ENCODE measurements at regions not wholly inside any gene's neighbourhood (a gene's known extent, or its start where the extent isn't known, plus 50 kb on each side); places are given as distances from the start of the nearest gene placed in this dataset.

- no peak overlapping the region for H3K27ac Mint-ChIP-seq (ENCODE audit: unreplicated experiment)
- H3K4me1 Mint-ChIP-seq: no peaks in the 10 kb centered on the region
- peak; percentile 96 for TF ChIP-seq CTCF (conservative IDR thresholded peaks at IDR 0.05)
- no peak overlapping the region for H3K4me3 Mint-ChIP-seq
- H3K27me3 Mint-ChIP-seq (ENCODE audit: low read depth): no peaks in the 10 kb centered on the region
- no peaks in the 10 kb centered on the region for H3K9me3 Mint-ChIP-seq
- no peaks in the 10 kb centered on the region for H3K36me3 Mint-ChIP-seq (ENCODE audit: low read depth)
- DNase-seq (ENCODE audit: low read depth, low spot score): peak; percentile 62
Measured at GRCh38 chr4:124262211-124263179, 450.0 kb downstream of the ANKRD50 start.

GRCh38 chr4:124265701-124266100, 446.8 kb downstream of the ANKRD50 start:
- Mint-ChIP-seq H3K4me1 (no peaks in the 10 kb centered on the region), H3K9me3 (no peaks in the 10 kb centered on the region), H3K4me3 (no peak overlapping the region), H3K36me3 (ENCODE audit: low read depth) (peaks cover 2% of the 10 kb centered on the region), H3K27me3 (ENCODE audit: low read depth) (no peaks in the 10 kb centered on the region), H3K27ac (ENCODE audit: unreplicated experiment) (no peak overlapping the region)
- no peak for TF ChIP-seq CTCF (conservative IDR thresholded peaks at IDR 0.05)
- DNase-seq (ENCODE audit: low read depth, low spot score): no peak

- H3K4me3 Mint-ChIP-seq: no peak overlapping the region
- DNase-seq (ENCODE audit: low read depth, low spot score): no peak
- H3K36me3 Mint-ChIP-seq (ENCODE audit: low read depth): peaks cover 6% of the 10 kb centered on the region
- H3K27ac Mint-ChIP-seq (ENCODE audit: unreplicated experiment): no peak overlapping the region
- no peak for TF ChIP-seq CTCF (conservative IDR thresholded peaks at IDR 0.05)
- H3K9me3 Mint-ChIP-seq: no peaks in the 10 kb centered on the region
- no peaks in the 10 kb centered on the region for H3K4me1 Mint-ChIP-seq
- no peaks in the 10 kb centered on the region for H3K27me3 Mint-ChIP-seq (ENCODE audit: low read depth)
Measured at GRCh38 chr4:124266721-124267120, 445.8 kb downstream of the ANKRD50 start.

GRCh38 chr4:124276461-124276860, 436.1 kb downstream of the ANKRD50 start:
- TF ChIP-seq CTCF (conservative IDR thresholded peaks at IDR 0.05): no peak
- H3K36me3 Mint-ChIP-seq (ENCODE audit: low read depth): peaks cover 22% of the 10 kb centered on the region
- H3K9me3 Mint-ChIP-seq: peaks cover 20% of the 10 kb centered on the region
- no peak for DNase-seq (ENCODE audit: low read depth, low spot score)
- no peak overlapping the region for H3K4me3 Mint-ChIP-seq
- H3K4me1 Mint-ChIP-seq: no peaks in the 10 kb centered on the region
- no peak overlapping the region for H3K27ac Mint-ChIP-seq (ENCODE audit: unreplicated experiment)
- H3K27me3 Mint-ChIP-seq (ENCODE audit: low read depth): no peaks in the 10 kb centered on the region

GRCh38 chr4:124277691-124278090, 434.8 kb downstream of the ANKRD50 start:
- Mint-ChIP-seq H3K36me3 (ENCODE audit: low read depth) (peaks cover 15% of the 10 kb centered on the region), H3K27ac (ENCODE audit: unreplicated experiment) (no peak overlapping the region)
- no peak for DNase-seq (ENCODE audit: low read depth, low spot score)

More at GRCh38 chr4:124277691-124278090, 434.8 kb downstream of the ANKRD50 start:
- Mint-ChIP-seq H3K27me3 (ENCODE audit: low read depth) (no peaks in the 10 kb centered on the region), H3K9me3 (peaks cover 12% of the 10 kb centered on the region), H3K4me3 (no peak overlapping the region), H3K4me1 (no peaks in the 10 kb centered on the region)
- TF ChIP-seq CTCF (conservative IDR thresholded peaks at IDR 0.05): no peak
